Neural cell (in vitro differentiated cells): ENCODE measurements at regions not wholly inside any gene's neighbourhood (a gene's known extent, or its start where the extent isn't known, plus 50 kb on each side); places are given as distances from the start of the nearest gene placed in this dataset.

Experiments
- CTCF ChIP-seq: fragments of 450-650 bp; IDR thresholded peaks from 2 replicates; pipeline ENCODE4 v1.5.1; 2014; ENCODE audit warnings: antibody characterized with exemption, mild to moderate bottlenecking, moderate library complexity; ENCODE audit not compliant: poor library complexity, severe bottlenecking
- EP300 ChIP-seq: fragments of 450-650 bp; conservative IDR thresholded peaks from 2 replicates; pipeline ENCODE4 v1.6.1; 2014; ENCODE audit warnings: antibody characterized with exemption, mild to moderate bottlenecking, moderate library complexity; ENCODE audit not compliant: poor library complexity, severe bottlenecking
- EZH2 ChIP-seq: fragments of 200-600, 300-800 bp; shearing (Covaris generic), sonication (generic); IDR thresholded peaks from 2 replicates; pipeline ENCODE4 v1.6.1; 2014; ENCODE audit warnings: antibody characterized with exemption, low read length, borderline replicate concordance, mild to moderate bottlenecking; ENCODE audit not compliant: insufficient read depth, poor library complexity, severe bottlenecking
- POLR2AphosphoS5 ChIP-seq: IDR thresholded peaks from 2 replicates; pipeline ENCODE4 v1.6.1; 2012
- RAD21 ChIP-seq: fragments of 450-650 bp; conservative IDR thresholded peaks from 2 replicates; pipeline ENCODE4 v1.6.1; 2014; ENCODE audit warnings: antibody characterized with exemption, mild to moderate bottlenecking, moderate library complexity
- REST ChIP-seq: IDR thresholded peaks from 2 replicates; pipeline ENCODE4 v1.6.1; 2012; ENCODE audit warnings: borderline replicate concordance
- SMC3 ChIP-seq: fragments of 450-650 bp; conservative IDR thresholded peaks from 2 replicates; pipeline ENCODE4 v1.6.1; 2014; ENCODE audit warnings: antibody characterized with exemption, mild to moderate bottlenecking, moderate library complexity; ENCODE audit not compliant: poor library complexity

- TF ChIP-seq CTCF = no peak
- no peak for TF ChIP-seq EZH2
- no peak for TF ChIP-seq POLR2AphosphoS5
- no peak for TF ChIP-seq RAD21
- no peak for TF ChIP-seq EP300
- TF ChIP-seq SMC3 = no peak
- no peak for TF ChIP-seq REST
These were observed 1500.0 kb downstream of the BRD1 start for GRCh38 chr22:48327721-48328120.
